Fibroblast of upper back skin (primary cell): ENCODE measurements at regions not wholly inside any gene's neighbourhood (a gene's known extent, or its start where the extent isn't known, plus 50 kb on each side); places are given as distances from the start of the nearest gene placed in this dataset.

Source experiments
- DNase-seq: peaks from one replicate; pipeline ENCODE4 v3.0.0-alpha.2; 2013

- no peak for DNase-seq
Measured at GRCh38 chr4:178856139-178856800, 1414.0 kb upstream of the AGA start.

GRCh38 chr4:178871476-178871875 is 1429.2 kb upstream of the AGA start:
- no peak for DNase-seq

- no peak for DNase-seq
Measured at GRCh38 chr4:178881937-178882336, 1439.7 kb upstream of the AGA start.

- no peak for DNase-seq
Measured at GRCh38 chr4:178894126-178894525, 1451.9 kb upstream of the AGA start.

- DNase-seq: no peak
Measured at GRCh38 chr4:178899084-178899483, 1456.8 kb upstream of the AGA start.

GRCh38 chr4:178917756-178918155 is 1475.5 kb upstream of the AGA start:
- DNase-seq: no peak

GRCh38 chr4:178937130-178937529 is 1494.9 kb upstream of the AGA start:
- DNase-seq: no peak

- DNase-seq: no peak
Measured at GRCh38 chr4:178941975-178942374, 1499.7 kb upstream of the AGA start.

- no peak for DNase-seq
Measured at GRCh38 chr4:178953447-178954120, 1511.3 kb upstream of the AGA start.

- no peak for DNase-seq
Measured at GRCh38 chr4:178955614-178956013, 1513.4 kb upstream of the AGA start.

- DNase-seq: no peak
Measured at GRCh38 chr4:178958725-178959440, 1516.6 kb upstream of the AGA start.

GRCh38 chr4:178963446-178964045 is 1521.3 kb upstream of the AGA start:
- no peak for DNase-seq

GRCh38 chr4:178966644-178967043 is 1524.4 kb upstream of the AGA start:
- DNase-seq: no peak

GRCh38 chr4:178970433-178971140 is 1528.3 kb upstream of the AGA start:
- DNase-seq: no peak

- DNase-seq: no peak
Measured at GRCh38 chr4:178976861-178977260, 1534.6 kb upstream of the AGA start.

GRCh38 chr4:178993306-178993705 is 1551.1 kb upstream of the AGA start:
- no peak for DNase-seq

GRCh38 chr4:179001918-179002317 is 1559.7 kb upstream of the AGA start:
- no peak for DNase-seq

- DNase-seq: no peak
Measured at GRCh38 chr4:179007755-179008154, 1565.5 kb upstream of the AGA start.

GRCh38 chr4:179017581-179017980 is 1575.3 kb upstream of the AGA start:
- no peak for DNase-seq

GRCh38 chr4:179027569-179027968 is 1585.3 kb upstream of the AGA start:
- DNase-seq: no peak

GRCh38 chr4:179028321-179028720 is 1586.1 kb upstream of the AGA start:
- DNase-seq: no peak

- DNase-seq: no peak
Measured at GRCh38 chr4:179029683-179030082, 1587.4 kb upstream of the AGA start.

- DNase-seq: no peak
Measured at GRCh38 chr4:179040259-179040658, 1598.0 kb upstream of the AGA start.
